Epidermal melanocyte (primary cell): ENCODE measurements at regions not wholly inside any gene's neighbourhood (a gene's known extent, or its start where the extent isn't known, plus 50 kb on each side); places are given as distances from the start of the nearest gene placed in this dataset.

Experiments
- DNase-seq: peaks from one replicate; pipeline ENCODE4 v3.0.0; 2011; ENCODE audit warnings: low spot score; ENCODE audit not compliant: insufficient read length

GRCh38 chr5:107153283-107153682 is 517.5 kb downstream of the EFNA5 start:
- no peak for DNase-seq

DNA sequence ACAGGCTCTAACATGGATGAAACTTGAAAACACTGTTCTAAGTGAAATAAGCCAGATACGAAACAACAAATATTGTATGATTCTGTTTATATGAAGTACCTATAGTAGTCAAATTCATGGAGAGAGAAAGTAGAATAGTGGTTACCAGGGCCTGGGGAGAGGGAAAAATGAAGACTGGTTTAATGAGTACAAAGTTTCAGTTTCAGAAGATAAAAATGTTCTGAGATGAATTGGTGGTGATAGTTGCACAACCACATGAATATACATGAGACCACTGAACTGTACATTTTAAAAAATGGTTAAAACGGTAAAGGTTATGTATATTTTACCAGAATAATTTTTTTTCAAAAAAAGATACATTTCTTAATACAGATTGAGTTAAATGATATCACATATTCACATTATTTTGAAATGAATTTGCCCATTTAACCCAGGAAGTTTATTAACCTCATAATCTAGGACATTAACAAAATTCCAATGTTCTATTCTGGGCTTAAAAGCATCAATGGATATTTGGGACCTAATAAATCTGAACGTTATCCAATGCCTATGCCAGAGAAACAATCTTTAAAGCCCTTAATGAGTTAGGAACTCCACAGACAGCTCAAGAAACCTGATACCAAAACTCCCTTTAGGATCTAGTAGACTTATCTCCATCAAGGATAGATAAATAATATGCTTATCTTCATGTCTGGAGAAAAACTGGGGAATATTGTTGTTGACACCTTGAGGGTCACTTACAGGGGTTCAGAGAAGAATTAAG is 521.3 kb downstream of the EFNA5 start:
- no peak for DNase-seq

- no peak for DNase-seq
These were observed 523.1 kb downstream of the EFNA5 start for GRCh38 chr5:107147589-107147988.

- no peak for DNase-seq
These were observed 523.8 kb downstream of the EFNA5 start for GRCh38 chr5:107146901-107147300.

- DNase-seq = no peak
These were observed 535.3 kb downstream of the EFNA5 start for GRCh38 chr5:107135391-107135790.

- no peak for DNase-seq
These were observed 535.8 kb downstream of the EFNA5 start for GRCh38 chr5:107134931-107135330.

DNA sequence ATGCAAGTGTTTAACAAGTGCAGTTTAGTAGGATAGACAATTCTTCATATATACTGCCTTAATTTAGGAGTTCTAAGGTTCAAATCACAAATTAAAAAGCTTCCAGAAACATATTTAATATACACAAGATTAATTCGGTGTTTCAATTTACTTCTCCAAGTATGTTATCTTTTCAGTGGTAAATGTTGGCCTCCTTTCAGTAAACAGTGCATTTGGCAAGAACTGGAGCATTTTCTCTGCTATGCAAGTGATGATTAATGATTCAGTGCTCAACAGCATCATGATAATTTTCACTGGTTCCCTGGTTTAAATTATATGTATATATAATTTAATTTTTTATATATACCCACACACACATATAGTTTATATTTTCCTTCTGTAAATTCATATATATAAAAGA is 541.7 kb downstream of the EFNA5 start:
- no peak for DNase-seq

DNA sequence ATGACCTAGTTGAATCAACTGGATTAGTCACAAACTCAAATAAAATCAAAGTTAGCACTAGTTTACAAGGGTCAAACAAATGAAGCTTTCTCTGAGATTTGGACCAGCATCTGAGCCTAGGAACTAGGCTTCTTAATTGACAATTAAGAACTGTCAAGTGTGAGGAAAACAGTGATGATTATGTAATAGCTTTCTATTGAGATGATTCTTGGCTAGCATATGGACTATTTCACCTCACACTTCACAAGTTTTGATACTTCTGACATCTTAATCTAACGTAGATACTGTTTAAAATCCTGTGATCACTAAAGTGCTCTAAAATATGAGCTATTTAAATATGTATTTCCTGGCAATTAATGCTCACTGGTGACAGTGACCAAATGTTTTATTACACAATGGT is 542.9 kb downstream of the EFNA5 start:
- no peak for DNase-seq

- no peak for DNase-seq
These were observed 544.4 kb downstream of the EFNA5 start for GRCh38 chr5:107126341-107126740.

DNA sequence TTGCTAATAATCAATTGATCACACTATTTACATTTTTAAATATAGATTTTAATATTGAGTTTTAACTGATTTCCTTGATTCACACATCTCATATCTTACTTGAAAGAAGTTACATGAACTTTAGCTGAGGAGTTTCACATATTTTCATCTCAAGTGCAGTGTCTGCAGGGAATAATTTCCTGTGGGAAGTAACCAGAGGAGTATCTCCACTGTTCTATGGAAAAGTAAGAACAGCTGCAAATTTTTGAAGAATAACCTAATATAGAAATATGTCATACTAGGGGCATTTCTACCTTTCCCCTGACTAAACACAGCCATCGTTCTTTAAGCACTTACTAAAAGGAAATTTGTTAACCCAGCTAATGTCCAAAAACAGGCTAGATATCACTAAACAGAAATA is 546.4 kb downstream of the EFNA5 start:
- DNase-seq = no peak

- no peak for DNase-seq
These were observed 547.7 kb downstream of the EFNA5 start for GRCh38 chr5:107123014-107123413.

GRCh38 chr5:107121793-107122519 is 548.8 kb downstream of the EFNA5 start:
- DNase-seq = no peak

DNA sequence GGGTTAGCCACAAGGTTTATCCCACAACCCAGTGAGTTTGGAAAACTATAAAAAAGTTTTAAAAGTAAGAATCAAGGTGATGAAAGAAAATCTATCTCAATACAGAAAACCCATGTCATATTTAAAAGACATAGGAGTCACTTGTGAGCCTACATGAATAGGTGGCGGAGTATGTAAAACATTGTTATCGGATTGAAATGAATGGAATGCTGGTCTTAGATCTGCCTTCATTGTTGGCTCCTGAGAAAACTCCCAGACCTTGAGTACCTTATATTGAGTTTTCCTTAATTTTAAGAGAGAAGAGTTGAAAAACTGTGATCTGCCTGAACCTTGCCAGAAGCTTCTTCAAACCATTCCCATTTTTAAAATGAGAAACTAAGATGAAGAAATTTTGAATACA is 551.1 kb downstream of the EFNA5 start:
- DNase-seq = no peak

GRCh38 chr5:107118184-107119019 is 552.3 kb downstream of the EFNA5 start:
- no peak for DNase-seq

- no peak for DNase-seq
These were observed 558.5 kb downstream of the EFNA5 start for GRCh38 chr5:107112216-107112615.

GRCh38 chr5:107104040-107104995 is 566.4 kb downstream of the EFNA5 start:
- no peak for DNase-seq

DNA sequence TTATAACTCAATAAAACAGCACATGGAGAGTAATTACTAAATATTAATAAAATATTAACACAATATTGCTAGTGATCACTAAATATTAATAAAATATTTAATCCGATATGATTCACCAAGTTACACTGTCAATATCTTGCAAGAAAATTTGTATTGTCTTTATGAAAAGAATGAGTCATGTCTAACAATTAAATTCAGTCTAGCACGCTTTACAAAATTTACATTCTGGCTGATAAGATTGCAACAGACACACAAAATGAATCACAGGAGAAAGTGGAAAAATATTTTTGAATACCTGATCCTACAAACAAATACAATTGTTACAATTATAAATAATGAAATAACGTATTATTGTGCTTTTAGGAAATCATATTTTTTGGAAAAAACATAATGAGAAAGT is 567.2 kb downstream of the EFNA5 start:
- no peak for DNase-seq

DNA sequence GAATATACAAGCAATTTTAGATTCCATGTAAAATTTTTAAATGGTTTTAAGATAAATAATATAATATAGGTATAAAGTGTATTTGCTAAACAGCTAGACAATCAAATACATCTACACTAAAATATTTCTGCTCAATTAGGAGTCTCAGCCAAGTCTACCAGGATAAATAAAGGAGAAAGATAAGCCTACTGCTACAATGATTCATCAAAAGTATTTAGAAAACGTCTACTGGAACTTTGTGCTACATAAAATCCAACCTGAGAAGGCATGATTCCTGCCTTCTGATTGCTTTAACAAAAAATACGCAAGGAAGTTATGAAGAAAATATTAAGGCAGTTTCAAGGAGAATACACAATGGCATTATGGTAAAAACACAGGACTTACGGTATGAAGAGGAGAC is 570.6 kb downstream of the EFNA5 start:
- no peak for DNase-seq

- no peak for DNase-seq
These were observed 571.2 kb downstream of the EFNA5 start for GRCh38 chr5:107099506-107099905.

GRCh38 chr5:107092695-107093094 is 578.0 kb downstream of the EFNA5 start:
- no peak for DNase-seq

- no peak for DNase-seq
These were observed 580.2 kb downstream of the EFNA5 start for GRCh38 chr5:107090506-107090905.
